HEK293 (cell line): ENCODE measurements at regions not wholly inside any gene's neighbourhood (a gene's known extent, or its start where the extent isn't known, plus 50 kb on each side); places are given as distances from the start of the nearest gene placed in this dataset.

Source experiments
- CTCF ChIA-PET: fragments of 350-600 bp; formaldehyde crosslinking; extraction: SDS; loops from one replicate; lab custom pipeline; 2021; ENCODE audit warnings: antibody characterized with exemption; lab: Yijun Ruan, JAX
- POLR2A ChIA-PET: fragments of 300-600 bp; formaldehyde crosslinking; extraction: SDS; loops from one replicate; lab custom pipeline; 2020; ENCODE audit warnings: antibody characterized with exemption, inconsistent platforms; lab: Yijun Ruan, JAX
- H3K27ac ChIP-seq: fragments of 200-500 bp; sonication (Bioruptor generic); 2 replicates; pipeline ENCODE4 v1.5.1; 2014; ENCODE audit warnings: low read depth, low read length, control low read depth, inconsistent platforms; ENCODE audit errors: extremely low read depth
- H3K36me3 ChIP-seq, 2 experiments: fragments of 200-500 bp in 1 of 2; sonication (Bioruptor generic) in 1 of 2; 1 replicate in 1 of 2; 2 replicates in 1 of 2; pipeline ENCODE4 v1.5.1; 2014 to 2017; ENCODE audit warnings: inconsistent platforms in 2 of 2, low read length in 2 of 2; ENCODE audit not compliant: control insufficient read depth in 2 of 2, insufficient read depth in 1 of 2
- H3K4me1 ChIP-seq: fragments of 200-500 bp; sonication (Bioruptor generic); 2 replicates; pipeline ENCODE4 v1.5.1; 2014; ENCODE audit warnings: mild to moderate bottlenecking, low read length, inconsistent platforms; ENCODE audit not compliant: control insufficient read depth, insufficient read depth
- H3K4me3 ChIP-seq: 2 replicates; pipeline ENCODE4 v1.5.1; 2011; ENCODE audit warnings: low read depth, mild to moderate bottlenecking, control low read depth, low read length, moderate library complexity
- H3K9me3 ChIP-seq: fragments of 200-500 bp; sonication (Bioruptor generic); 2 replicates; pipeline ENCODE4 v1.5.1; 2014; ENCODE audit warnings: low read depth, low read length, inconsistent platforms; ENCODE audit not compliant: control insufficient read depth, insufficient read depth
- BCL11B ChIP-seq: fragments of 450-650 bp; formaldehyde crosslinking; IDR thresholded peaks from 2 replicates; pipeline ENCODE4 v1.5.1; 2016; ENCODE audit warnings: low read depth, missing biosample characterization, missing genetic modification characterization
- BCL6B ChIP-seq: fragments of 450-650 bp; formaldehyde crosslinking; IDR thresholded peaks from 2 replicates; pipeline ENCODE4 v1.5.1; 2017; ENCODE audit warnings: missing biosample characterization, missing genetic modification characterization
- HIC1 ChIP-seq: fragments of 450-650 bp; formaldehyde crosslinking; IDR thresholded peaks from 2 replicates; pipeline ENCODE4 v1.5.1; 2016; ENCODE audit warnings: missing biosample characterization, missing genetic modification characterization
- INSM2 ChIP-seq: fragments of 450-650 bp; formaldehyde crosslinking; IDR thresholded peaks from 2 replicates; pipeline ENCODE4 v1.5.1; 2016; ENCODE audit warnings: missing biosample characterization, missing genetic modification characterization
- MYNN ChIP-seq: fragments of 450-650 bp; formaldehyde crosslinking; IDR thresholded peaks from 2 replicates; pipeline ENCODE4 v1.5.1; 2016; ENCODE audit warnings: missing biosample characterization, missing genetic modification characterization, borderline replicate concordance
- MZF1 ChIP-seq: fragments of 450-650 bp; formaldehyde crosslinking; IDR thresholded peaks from 2 replicates; pipeline ENCODE4 v1.5.1; 2017; ENCODE audit warnings: missing biosample characterization, missing genetic modification characterization, borderline replicate concordance
- PRDM4 ChIP-seq: fragments of 450-650 bp; formaldehyde crosslinking; IDR thresholded peaks from 2 replicates; pipeline ENCODE4 v1.5.1; 2017; ENCODE audit warnings: missing biosample characterization, missing genetic modification characterization
- ZBTB10 ChIP-seq: fragments of 450-650 bp; formaldehyde crosslinking; IDR thresholded peaks from 2 replicates; pipeline ENCODE4 v1.5.1; 2016; ENCODE audit warnings: missing biosample characterization, missing genetic modification characterization
- ZFP41 ChIP-seq: fragments of 450-650 bp; formaldehyde crosslinking; IDR thresholded peaks from 2 replicates; pipeline ENCODE4 v1.5.1; 2016; ENCODE audit warnings: missing biosample characterization, missing genetic modification characterization, borderline replicate concordance
- ZNF155 ChIP-seq: fragments of 450-650 bp; formaldehyde crosslinking; IDR thresholded peaks from 2 replicates; pipeline ENCODE4 v1.5.1; 2016; ENCODE audit warnings: missing biosample characterization, missing genetic modification characterization
- ZNF266 ChIP-seq: fragments of 450-650 bp; formaldehyde crosslinking; IDR thresholded peaks from 2 replicates; pipeline ENCODE4 v1.5.1; 2016; ENCODE audit warnings: missing biosample characterization, missing genetic modification characterization, low read depth
- ZNF311 ChIP-seq: fragments of 450-650 bp; formaldehyde crosslinking; IDR thresholded peaks from 2 replicates; pipeline ENCODE4 v1.5.1; 2017; ENCODE audit warnings: missing biosample characterization, missing genetic modification characterization, borderline replicate concordance
- ZNF366 ChIP-seq: fragments of 450-650 bp; formaldehyde crosslinking; conservative IDR thresholded peaks from 2 replicates; pipeline ENCODE4 v1.5.1; 2016; ENCODE audit warnings: missing biosample characterization, missing genetic modification characterization
- ZNF394 ChIP-seq: fragments of 450-650 bp; formaldehyde crosslinking; IDR thresholded peaks from 2 replicates; pipeline ENCODE4 v1.5.1; 2016; ENCODE audit warnings: missing biosample characterization, missing genetic modification characterization, mild to moderate bottlenecking, moderate library complexity, borderline replicate concordance
- ZNF404 ChIP-seq: fragments of 450-650 bp; formaldehyde crosslinking; IDR thresholded peaks from 2 replicates; pipeline ENCODE4 v1.5.1; 2017; ENCODE audit warnings: missing biosample characterization, missing genetic modification characterization
- ZNF423 ChIP-seq: fragments of 450-650 bp; formaldehyde crosslinking; IDR thresholded peaks from 2 replicates; pipeline ENCODE4 v1.5.1; 2016; ENCODE audit warnings: missing biosample characterization, missing genetic modification characterization
- ZNF473 ChIP-seq: fragments of 450-650 bp; formaldehyde crosslinking; IDR thresholded peaks from 2 replicates; pipeline ENCODE4 v1.5.1; 2017; ENCODE audit warnings: missing biosample characterization, missing genetic modification characterization
- ZNF548 ChIP-seq: fragments of 450-650 bp; formaldehyde crosslinking; IDR thresholded peaks from 2 replicates; pipeline ENCODE4 v1.5.1; 2016; ENCODE audit warnings: missing biosample characterization, missing genetic modification characterization
- ZNF558 ChIP-seq: fragments of 450-650 bp; formaldehyde crosslinking; IDR thresholded peaks from 2 replicates; pipeline ENCODE4 v1.5.1; 2016; ENCODE audit warnings: missing biosample characterization, missing genetic modification characterization
- ZNF658 ChIP-seq: fragments of 450-650 bp; formaldehyde crosslinking; IDR thresholded peaks from 2 replicates; pipeline ENCODE4; 2016; ENCODE audit warnings: missing biosample characterization, missing genetic modification characterization
- ZNF792 ChIP-seq: fragments of 450-650 bp; formaldehyde crosslinking; IDR thresholded peaks from 2 replicates; pipeline ENCODE4 v1.5.1; 2016; ENCODE audit warnings: missing biosample characterization, missing genetic modification characterization
- ZSCAN18 ChIP-seq: fragments of 450-650 bp; formaldehyde crosslinking; IDR thresholded peaks from 2 replicates; pipeline ENCODE4 v1.5.1; 2016; ENCODE audit warnings: missing biosample characterization, missing genetic modification characterization

- CTCF ChIA-PET: interaction anchor here (0.7 kb wide), 1 partner anchor 17 kb away, joined by 3 read pairs; no protein-coding TSS in a partner anchor
- H3K9me3 ChIP-seq: no peaks in the 10 kb centered on the region
- H3K4me1 ChIP-seq: no peaks in the 10 kb centered on the region
- no peaks in the 10 kb centered on the region for H3K36me3 ChIP-seq
- H3K4me3 ChIP-seq: no peak overlapping the region
- TF ChIP-seq PRDM4: no peak
- no peak for TF ChIP-seq ZFP41
- H3K27ac ChIP-seq: no peak overlapping the region
- POLR2A ChIA-PET: no interaction called here
Observed at GRCh38 chr5:114207615-114208014, 154.3 kb upstream of the KCNN2 start.

- POLR2A ChIA-PET: no interaction called here
- Histone ChIP-seq H3K36me3 (no peaks in the 10 kb centered on the region), H3K9me3 (no peaks in the 10 kb centered on the region)
- TF ChIP-seq BCL11B (tag by site-specific recombination) (no peak), ZNF658 (tag by site-specific recombination) (no peak), MZF1 (tag by site-specific recombination) (no peak), ZNF155 (no peak), ZSCAN18 (tag by site-specific recombination) (no peak), ZNF266 (tag by site-specific recombination) (no peak), HIC1 (tag by site-specific recombination) (no peak), ZNF423 (tag by site-specific recombination) (no peak), INSM2 (tag by site-specific recombination) (no peak), ZNF548 (no peak), ZNF473 (tag by site-specific recombination) (no peak), BCL6B (tag by site-specific recombination) (no peak), MYNN (no peak), ZBTB10 (no peak), ZNF366 (tag by site-specific recombination) (no peak), ZNF394 (tag by site-specific recombination) (no peak), ZNF311 (tag by site-specific recombination) (no peak), ZNF792 (tag by site-specific recombination) (no peak), ZNF558 (tag by site-specific recombination) (no peak), ZNF404 (tag by site-specific recombination) (no peak)
- TF ChIP-seq, all 188 proteins: peak for 0
- Histone ChIP-seq H3K4me3 (no peak overlapping the region), H3K4me1 (no peaks in the 10 kb centered on the region), H3K27ac (no peak overlapping the region)
- CTCF ChIA-PET: interaction anchor here (0.7 kb wide), 1 partner anchor 16 kb away, joined by 3 read pairs; no protein-coding TSS in a partner anchor
Observed at GRCh38 chr5:114208120-114208519, 153.8 kb upstream of the KCNN2 start.
